Right lobe of liver (tissue), 6 donors: ENCODE measurements at regions not wholly inside any gene's neighbourhood (a gene's known extent, or its start where the extent isn't known, plus 50 kb on each side); places are given as distances from the start of the nearest gene placed in this dataset.

Experiments
- ATAC-seq, 4 donors: fragments of 200-7000 bp; cut with Tn5 transposase; one replicate each; pipeline ENCODE4 v1.9.1; 2020; ENCODE audit warnings: mild to moderate bottlenecking in 4 of 4, moderate library complexity in 4 of 4
- DNase-seq, 3 donors: peaks; one replicate each; pipeline ENCODE4 v3.0.0-alpha.2; 2020
- H3K27ac ChIP-seq, 3 donors: fragments of 200-600 bp; one replicate each; pipeline ENCODE4 v1.8.0; 2022
- H3K27me3 ChIP-seq, 2 donors: fragments of 200-600 bp; one replicate each; pipeline ENCODE4 v1.8.0; 2022
- H3K36me3 ChIP-seq, 4 donors: fragments of 200-600 bp; sonication (generic) in 1 of 4; one replicate each; pipeline versions ENCODE4 v1.5.1 to v1.8.0; 2017 to 2022; ENCODE audit warnings: control low read depth in 1 of 4
- H3K4me1 ChIP-seq, 4 donors: fragments of 200-600 bp; sonication (generic) in 1 of 4; one replicate each; pipeline versions ENCODE4 v1.5.1 to v1.8.0; 2017 to 2022; ENCODE audit warnings: control low read depth in 1 of 4
- H3K4me3 ChIP-seq, 3 donors: fragments of 200-600 bp; one replicate each; pipeline ENCODE4 v1.8.0; 2022
- H3K9me3 ChIP-seq, 4 donors: fragments of 200-600 bp; sonication (generic) in 1 of 4; one replicate each; pipeline versions ENCODE4 v1.5.1 to v1.8.0; 2017 to 2022; ENCODE audit warnings: control low read depth in 1 of 4
- CTCF ChIP-seq, 4 donors: fragments of 200-600 bp in 3 of 4; fragments of 450-650 bp in 1 of 4; IDR thresholded peaks; one replicate each; pipeline versions ENCODE4 v1.5.1 to v1.8.0; 2016 to 2022; ENCODE audit warnings: antibody characterized with exemption in 4 of 4, mild to moderate bottlenecking in 2 of 4
- POLR2A ChIP-seq: fragments of 450-650 bp; IDR thresholded peaks from one replicate; pipeline ENCODE4 v1.6.1; 2017; ENCODE audit warnings: antibody characterized with exemption, mild to moderate bottlenecking
- whole genome bisulfite sequencing: methylation state at CpG from one replicate; pipeline ENCODE4 v1.1.6; 2018; ENCODE audit warnings: low coverage, low lambda C conversion rate; ENCODE audit not compliant: insufficient coverage; ENCODE audit errors: missing lambda C conversion rate; 5-methylcytosine and 5-hydroxymethylcytosine counted together
- intact Hi-C, 2 donors: fragments of 100-400 bp; cut with DNase I; formaldehyde crosslinking; loops; one replicate each; pipeline versions ENCODE4 v1.11.2 to v1.14.1; 2022
- donor health status: DM: no; HTN: yes; CAD: no.
- donor health status: DM: no; HTN: no; CAD: no.
- donor health status: DM: no; HTN: no; CAD: no.
- donor health status: DM: no; HTN: yes; CAD: no.
- donor health status: DM: no; HTN: yes; CAD: no.

GRCh38 chr5:15322421-15322820, 177.6 kb upstream of the FBXL7 start:
- no peaks in the 10 kb centered on the region for H3K9me3 ChIP-seq
- H3K36me3 ChIP-seq, result no peaks in the 10 kb centered on the region
- H3K4me3 ChIP-seq, result no peak overlapping the region
- DNase-seq (peak in 2 of 3 donors; percentile 21 to 66), ATAC-seq (peak; percentile 86 to 100 (median 92))
- no peak overlapping the region for H3K27ac ChIP-seq
- H3K27me3 ChIP-seq, result no peaks in the 10 kb centered on the region
- intact Hi-C loops, result no loop called here
- peaks cover 0 to 9% (median 0%) of the 10 kb centered on the region in 4 donors for H3K4me1 ChIP-seq
- no peak for TF ChIP-seq POLR2A
- TF ChIP-seq CTCF (IDR thresholded peaks at IDR 0.05), result no peak

GRCh38 chr5:15321776-15322175, 178.2 kb upstream of the FBXL7 start:
- Histone ChIP-seq H3K9me3 (no peaks in the 10 kb centered on the region), H3K27ac (no peak overlapping the region), H3K27me3 (no peaks in the 10 kb centered on the region), H3K36me3 (no peaks in the 10 kb centered on the region), H3K4me1 (peaks cover 0 to 9% (median 0%) of the 10 kb centered on the region in 4 donors), H3K4me3 (no peak overlapping the region)
- WGBS, result 89% methylated on average over 3 of the region's 3 CpGs
- no peak for TF ChIP-seq POLR2A
- TF ChIP-seq CTCF (IDR thresholded peaks at IDR 0.05), result no peak
- no peak for ATAC-seq
- intact Hi-C loops, result no loop called here
- no peak for DNase-seq

DNA sequence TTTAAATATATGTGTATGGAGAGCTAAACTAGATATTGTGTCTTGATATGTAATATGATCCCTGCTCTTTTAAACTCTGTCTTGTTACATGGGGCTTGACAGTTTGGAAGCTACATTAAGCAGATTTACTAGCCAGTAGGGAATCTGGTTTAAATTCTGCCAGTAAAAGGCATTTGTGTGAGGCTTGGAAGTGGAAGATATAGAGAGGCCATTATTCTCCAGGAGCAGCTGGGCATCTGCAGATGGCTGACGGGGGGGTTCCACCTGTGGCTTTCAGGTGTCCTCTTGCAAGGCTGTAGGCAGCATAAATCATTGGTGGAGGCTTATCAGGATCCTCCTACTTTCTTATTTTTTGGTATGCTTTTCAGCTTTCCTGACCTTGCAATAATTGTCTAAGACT, 179.1 kb upstream of the FBXL7 start:
- H3K27me3 ChIP-seq, result no peaks in the 10 kb centered on the region
- no peak for ATAC-seq
- no peaks in the 10 kb centered on the region for H3K9me3 ChIP-seq
- no peak overlapping the region for H3K4me3 ChIP-seq
- intact Hi-C loops, result no loop called here
- peaks cover 0 to 9% (median 0%) of the 10 kb centered on the region in 4 donors for H3K4me1 ChIP-seq
- DNase-seq, result no peak
- 100% methylated on average over 1 of the region's 1 CpG for WGBS
- H3K36me3 ChIP-seq, result no peaks in the 10 kb centered on the region
- no peak overlapping the region for H3K27ac ChIP-seq
- no peak for TF ChIP-seq CTCF (IDR thresholded peaks at IDR 0.05)
- no peak for TF ChIP-seq POLR2A

DNA sequence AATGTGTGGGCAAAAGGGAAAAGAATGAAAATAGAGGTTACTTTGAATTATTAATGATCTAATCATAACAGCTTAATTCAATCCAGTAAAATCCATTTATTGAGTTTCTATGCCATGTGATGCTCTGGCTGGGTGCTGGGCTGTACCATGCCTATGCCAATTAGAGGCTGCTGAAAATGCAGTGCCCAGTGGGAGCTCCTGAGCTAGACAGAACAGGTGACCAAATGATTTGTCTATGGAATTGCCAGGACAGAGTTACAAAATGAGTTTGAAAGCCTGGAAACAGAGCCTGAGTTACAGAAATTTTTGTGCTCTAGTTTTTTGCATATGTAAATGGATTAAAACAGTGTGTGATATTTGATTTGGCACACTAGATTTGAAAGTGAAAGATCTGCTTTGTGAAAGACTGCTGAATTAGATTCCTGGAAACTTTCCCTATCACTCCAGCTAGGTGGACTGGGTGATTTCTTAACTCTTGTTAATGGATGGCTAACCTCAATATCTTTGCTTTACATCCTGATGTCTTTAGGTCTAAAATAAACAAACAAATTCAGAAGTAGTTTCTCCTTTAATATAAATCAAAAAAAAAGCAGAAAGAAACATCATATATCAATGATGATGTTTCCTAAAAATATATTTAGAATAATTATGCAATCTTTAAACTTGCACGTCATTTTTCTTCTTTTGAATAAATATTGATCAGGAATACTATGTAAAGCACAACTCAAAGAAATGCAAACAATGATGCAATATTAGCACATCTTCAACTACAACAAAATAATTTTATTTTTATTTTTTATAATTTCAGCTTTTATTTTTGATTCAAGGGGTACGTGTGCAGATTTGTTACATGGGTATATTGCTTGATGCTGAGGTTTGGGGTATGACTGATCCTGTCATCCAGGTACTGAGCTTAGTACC, 194.8 kb upstream of the FBXL7 start:
- intact Hi-C loops, result no loop called here
- no peaks in the 10 kb centered on the region for H3K27me3 ChIP-seq
- DNase-seq (no peak), ATAC-seq (peak; percentile 88 to 95 (median 92))
- no peak overlapping the region for H3K4me3 ChIP-seq
- H3K4me1 ChIP-seq, result peaks cover 0 to 7% (median 4%) of the 10 kb centered on the region in 4 donors
- no peaks in the 10 kb centered on the region for H3K36me3 ChIP-seq
- 32% methylated on average over 2 of the region's 2 CpGs for WGBS
- no peak for TF ChIP-seq CTCF (IDR thresholded peaks at IDR 0.05)
- no peak for TF ChIP-seq POLR2A
- no peak overlapping the region for H3K27ac ChIP-seq
- H3K9me3 ChIP-seq, result no peaks in the 10 kb centered on the region
